Mesodermal cell (in vitro differentiated cells): ENCODE measurements at regions not wholly inside any gene's neighbourhood (a gene's known extent, or its start where the extent isn't known, plus 50 kb on each side); places are given as distances from the start of the nearest gene placed in this dataset.

Experiments
- H3K27ac ChIP-seq: 2 replicates; pipeline ENCODE4 v1.7.0; 2013; ENCODE audit warnings: mild to moderate bottlenecking, low read depth, low read length, moderate library complexity; ENCODE audit not compliant: severe bottlenecking
- H3K36me3 ChIP-seq: 2 replicates; pipeline ENCODE4 v1.7.1; 2013; ENCODE audit warnings: mild to moderate bottlenecking, low read length, moderate library complexity; ENCODE audit not compliant: control insufficient read depth, insufficient read depth
- H3K4me1 ChIP-seq: one replicate; pipeline ENCODE4 v1.7.1; 2013; ENCODE audit warnings: mild to moderate bottlenecking, low read length; ENCODE audit not compliant: insufficient read depth, control insufficient read depth, poor library complexity, severe bottlenecking
- H3K4me3 ChIP-seq: 2 replicates; pipeline ENCODE4 v1.7.0; 2013; ENCODE audit warnings: low read length, control low read depth, mild to moderate bottlenecking; ENCODE audit not compliant: insufficient read depth, poor library complexity, severe bottlenecking; ENCODE audit errors: extremely low read depth
- H3K9me3 ChIP-seq: 2 replicates; pipeline ENCODE4 v1.7.1; 2013; ENCODE audit warnings: mild to moderate bottlenecking, low read length, moderate library complexity; ENCODE audit not compliant: control insufficient read depth
- WGBS, 2 experiments: methylation state at CpG; one replicate each; pipeline ENCODE4 v1.1.5; 2013; ENCODE audit warnings: missing lambda C conversion rate in 2 of 2; ENCODE audit not compliant: insufficient coverage in 2 of 2; 5-methylcytosine and 5-hydroxymethylcytosine counted together

DNA sequence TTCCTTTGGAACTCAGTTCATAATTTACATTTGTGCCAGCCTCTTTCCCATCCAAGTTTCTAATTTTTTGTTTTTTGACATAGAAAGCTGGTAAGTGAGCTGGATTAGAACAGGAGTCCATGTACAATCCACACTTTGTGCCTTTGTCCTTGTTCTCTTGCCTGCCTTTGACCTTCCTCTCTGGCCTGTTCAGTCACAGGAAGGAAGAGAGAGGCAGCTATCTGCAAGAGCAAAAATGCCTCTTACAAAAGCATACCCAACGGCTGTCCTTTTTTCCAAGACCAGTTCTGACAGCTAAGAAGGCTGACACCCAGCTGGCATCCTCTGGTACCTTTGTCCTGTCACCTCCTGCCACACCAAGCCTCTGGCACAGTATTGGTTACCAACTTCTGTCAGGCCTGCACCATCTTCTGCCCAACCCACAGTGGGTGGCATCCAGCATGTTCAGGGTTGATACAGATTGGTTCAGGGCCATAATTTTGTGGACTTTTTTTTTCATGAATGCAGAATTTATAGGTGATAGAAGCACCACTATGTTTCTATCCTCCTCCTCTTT lies 133.7 kb upstream of the KLF14 start:
- WGBS, 2 experiments = 75 to 100% methylated on average over 1 of the region's 1 CpG
- Histone ChIP-seq H3K9me3 (peaks cover 2% of the 10 kb centered on the region), H3K4me1 (peaks cover 8% of the 10 kb centered on the region), H3K36me3 (peaks cover 52% of the 10 kb centered on the region), H3K27ac (no peak overlapping the region), H3K4me3 (no peak overlapping the region)

DNA sequence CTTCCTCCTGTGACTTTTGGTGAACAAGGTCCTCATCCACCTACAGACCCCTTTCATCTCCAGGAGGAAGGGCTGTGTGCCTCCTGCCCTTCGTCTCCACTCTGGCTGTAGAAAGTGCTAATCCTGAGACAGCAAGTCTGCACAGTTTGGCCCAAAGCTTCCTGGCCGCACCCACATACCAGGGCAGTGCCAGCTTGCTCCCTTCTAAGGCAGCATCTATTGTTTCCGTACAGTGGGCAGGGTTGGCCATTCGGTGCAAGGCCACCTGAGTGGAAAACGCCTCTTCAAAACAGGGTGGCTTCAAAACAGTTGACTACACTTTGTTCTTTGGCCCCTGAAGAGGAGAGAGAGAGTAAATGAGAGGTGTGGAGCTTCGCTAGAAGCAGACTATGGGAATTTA lies 134.1 kb upstream of the KLF14 start:
- Histone ChIP-seq H3K36me3 (peaks cover 53% of the 10 kb centered on the region), H3K9me3 (peaks cover 2% of the 10 kb centered on the region), H3K4me1 (peaks cover 8% of the 10 kb centered on the region), H3K4me3 (no peak overlapping the region), H3K27ac (no peak overlapping the region)
- 86 to 96% methylated on average over 5 to 6 of the region's 6 CpGs for WGBS, 2 experiments

DNA sequence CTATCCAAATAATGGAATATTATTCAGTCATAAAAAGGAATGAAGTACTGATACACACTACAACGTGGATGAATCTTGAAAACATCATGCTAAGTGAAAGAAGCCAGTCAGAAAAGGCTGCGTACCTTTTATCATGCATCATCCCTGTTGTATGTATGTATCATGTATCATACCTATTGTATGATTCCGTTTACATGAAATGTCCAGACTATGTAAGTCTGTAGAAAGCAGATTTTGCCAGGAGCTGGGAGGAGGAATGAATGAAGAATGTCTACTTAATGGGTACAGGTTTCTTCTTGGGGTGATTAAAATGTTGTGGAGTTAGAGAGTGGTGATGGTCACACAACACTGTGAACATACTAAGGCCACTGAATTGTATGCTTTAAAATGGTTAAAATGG lies 135.9 kb upstream of the KLF14 start:
- WGBS, 2 experiments = 85% methylated on average over 2 of the region's 3 CpGs; no CpG with 5 or more reads in 1 of the 2 experiments
- Histone ChIP-seq H3K4me1 (peaks cover 8% of the 10 kb centered on the region), H3K4me3 (no peak overlapping the region), H3K27ac (no peak overlapping the region), H3K36me3 (peaks cover 60% of the 10 kb centered on the region), H3K9me3 (no peaks in the 10 kb centered on the region)

DNA sequence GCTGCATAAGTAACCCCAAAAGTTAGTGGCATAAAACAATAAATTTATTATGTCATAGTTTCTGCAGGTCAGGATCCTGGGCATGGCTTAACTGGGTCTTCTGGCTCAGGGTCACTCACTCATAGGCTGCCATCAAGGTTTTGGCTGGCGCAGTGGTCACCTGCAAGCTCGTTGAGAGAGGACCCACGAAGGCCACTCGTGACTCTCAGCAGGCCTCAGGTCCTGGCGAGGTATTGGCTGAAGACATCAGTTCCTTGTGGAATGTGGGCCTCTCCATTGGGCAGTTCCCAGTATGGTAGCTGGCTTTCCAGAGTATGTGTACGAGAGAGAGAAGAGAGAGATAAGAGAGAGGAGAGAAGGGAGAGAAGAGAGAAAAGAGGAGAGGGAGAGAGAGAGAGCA lies 138.3 kb upstream of the KLF14 start:
- Histone ChIP-seq H3K27ac (no peak overlapping the region), H3K4me3 (no peak overlapping the region), H3K4me1 (peaks cover 6% of the 10 kb centered on the region), H3K36me3 (peaks cover 77% of the 10 kb centered on the region), H3K9me3 (no peaks in the 10 kb centered on the region)
- 91 to 95% methylated on average over 5 to 6 of the region's 6 CpGs for WGBS, 2 experiments

GRCh38 chr7:130872756-130873448 lies 138.9 kb upstream of the KLF14 start:
- H3K4me3 ChIP-seq = no peak overlapping the region
- 80 to 85% methylated on average over 4 of the region's 8 CpGs for WGBS, 2 experiments
- H3K9me3 ChIP-seq = no peaks in the 10 kb centered on the region
- H3K27ac ChIP-seq = no peak overlapping the region
- H3K36me3 ChIP-seq = peaks cover 78% of the 10 kb centered on the region
- H3K4me1 ChIP-seq = peaks cover under 1% of the 10 kb centered on the region

DNA sequence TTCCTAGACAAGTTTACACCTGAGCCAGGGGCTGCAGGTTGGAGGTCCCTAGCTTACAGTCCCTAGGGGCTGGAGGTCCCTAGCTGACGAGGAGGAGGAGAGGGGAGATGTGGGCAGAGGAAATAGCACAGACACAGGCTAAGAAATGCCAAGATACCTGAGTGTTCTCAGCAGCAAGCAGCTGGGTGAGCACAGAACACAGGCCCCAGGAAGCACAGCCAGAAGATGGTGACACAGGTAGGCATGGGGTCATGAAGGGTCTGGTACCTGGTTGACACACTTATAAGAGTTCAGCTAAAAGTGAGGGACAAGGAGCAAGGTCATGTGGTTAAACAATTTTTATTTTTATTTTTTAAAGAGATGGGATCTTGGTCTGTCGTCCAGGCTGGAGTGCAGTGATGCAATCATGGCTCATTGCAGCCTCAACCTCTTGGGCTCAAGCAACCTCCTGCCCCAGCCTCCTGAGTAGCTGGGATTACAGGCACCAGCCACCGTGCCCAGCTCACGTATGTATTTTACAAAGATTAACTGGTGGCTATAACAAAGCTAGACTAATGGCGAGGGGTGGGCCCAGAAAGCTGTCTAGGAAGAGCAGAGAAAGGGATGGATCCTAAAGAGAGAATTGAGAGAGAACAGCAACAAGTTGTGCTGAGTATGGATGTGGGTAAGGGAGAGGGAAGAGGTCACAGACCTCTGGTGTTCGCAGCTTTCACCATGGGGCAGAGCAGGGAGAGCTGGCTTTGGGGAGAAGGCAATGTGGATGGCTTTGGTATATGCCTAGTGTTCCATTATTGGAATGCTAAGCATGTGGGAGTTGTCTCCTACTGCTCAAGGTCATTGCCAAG lies 140.3 kb upstream of the KLF14 start:
- Histone ChIP-seq H3K4me3 (no peak overlapping the region), H3K36me3 (peaks cover 76% of the 10 kb centered on the region)
- 91 to 94% methylated on average over 5 of the region's 6 CpGs for WGBS, 2 experiments

GRCh38 chr7:130875265-130875741 lies 141.3 kb upstream of the KLF14 start:
- peaks cover 77% of the 10 kb centered on the region for H3K36me3 ChIP-seq
- no peak overlapping the region for H3K27ac ChIP-seq
- H3K4me1 ChIP-seq = peaks cover 13% of the 10 kb centered on the region
- H3K4me3 ChIP-seq = no peak overlapping the region
- 43 to 47% methylated on average over 2 to 3 of the region's 6 CpGs for WGBS, 2 experiments
- no peaks in the 10 kb centered on the region for H3K9me3 ChIP-seq

More for the DNA sequence above, 140.3 kb upstream of the KLF14 start:
- Histone ChIP-seq H3K4me1 (peaks cover 8% of the 10 kb centered on the region), H3K9me3 (no peaks in the 10 kb centered on the region), H3K27ac (no peak overlapping the region)

- Histone ChIP-seq H3K4me1 (peaks cover 19% of the 10 kb centered on the region), H3K27ac (no peak overlapping the region), H3K9me3 (no peaks in the 10 kb centered on the region), H3K36me3 (peaks cover 78% of the 10 kb centered on the region), H3K4me3 (no peak overlapping the region)
- 93% methylated on average over 3 of the region's 5 CpGs; no CpG with 5 or more reads in 1 of the 2 experiments for WGBS, 2 experiments
Measured at GRCh38 chr7:130875901-130876300, 141.9 kb upstream of the KLF14 start.

- peaks cover 29% of the 10 kb centered on the region for H3K4me1 ChIP-seq
- no peaks in the 10 kb centered on the region for H3K9me3 ChIP-seq
- no peak overlapping the region for H3K4me3 ChIP-seq
- H3K36me3 ChIP-seq = peaks cover 89% of the 10 kb centered on the region
- WGBS, 2 experiments = 91 to 99% methylated on average over 6 to 7 of the region's 10 CpGs
- no peak overlapping the region for H3K27ac ChIP-seq
Measured at GRCh38 chr7:130877236-130877990, 143.4 kb upstream of the KLF14 start.

- Histone ChIP-seq H3K4me1 (peaks cover 35% of the 10 kb centered on the region), H3K36me3 (peaks cover 89% of the 10 kb centered on the region), H3K4me3 (no peak overlapping the region), H3K9me3 (no peaks in the 10 kb centered on the region), H3K27ac (no peak overlapping the region)
- WGBS, 2 experiments = 67 to 86% methylated on average over 2 of the region's 4 CpGs
Measured at GRCh38 chr7:130877991-130878305, 143.9 kb upstream of the KLF14 start.
